H9 (cell line): ENCODE measurements at regions not wholly inside any gene's neighbourhood (a gene's known extent, or its start where the extent isn't known, plus 50 kb on each side); places are given as distances from the start of the nearest gene placed in this dataset.
"Not testable (repeated sequence)": the region's sequence is repeated elsewhere in the genome, so short reads cannot be mapped to it uniquely, and the experiment has no call there.

Experiments
- DNase-seq: peaks from one replicate; pipeline ENCODE4 v3.0.0-alpha.2; 2017
- H2AFZ ChIP-seq: one replicate; pipeline ENCODE4 v1.6.1; 2013; ENCODE audit warnings: mild to moderate bottlenecking, low read length, control low read depth, moderate library complexity
- H2AK5ac ChIP-seq: 2 replicates; pipeline ENCODE4 v1.6.1; 2013; ENCODE audit warnings: low read length, control low read depth, mixed read lengths; ENCODE audit not compliant: insufficient read length
- H2BK120ac ChIP-seq: one replicate; pipeline ENCODE4 v1.6.1; 2013; ENCODE audit warnings: low read depth, mild to moderate bottlenecking, low read length, control low read depth, inconsistent platforms; ENCODE audit not compliant: poor library complexity, severe bottlenecking
- H2BK12ac ChIP-seq: 2 replicates; pipeline ENCODE4 v1.6.1; 2013; ENCODE audit warnings: low read length, control low read depth, mixed read lengths, low read depth; ENCODE audit not compliant: insufficient read length
- H2BK15ac ChIP-seq: 2 replicates; pipeline ENCODE4 v1.6.1; 2013; ENCODE audit warnings: low read depth, low read length, control low read depth
- H2BK20ac ChIP-seq: one replicate; pipeline ENCODE4 v1.6.1; 2013; ENCODE audit warnings: low read depth, mild to moderate bottlenecking, low read length, control low read depth, inconsistent platforms; ENCODE audit not compliant: poor library complexity, severe bottlenecking
- H2BK5ac ChIP-seq: 2 replicates; pipeline ENCODE4 v1.6.1; 2013; ENCODE audit warnings: low read length, control low read depth, mixed read lengths; ENCODE audit not compliant: insufficient read length
- H3K14ac ChIP-seq: 2 replicates; pipeline ENCODE4 v1.6.1; 2013; ENCODE audit warnings: low read length, control low read depth; ENCODE audit not compliant: insufficient read depth
- H3K18ac ChIP-seq: 2 replicates; pipeline ENCODE4 v1.6.1; 2013; ENCODE audit warnings: low read depth, mild to moderate bottlenecking, mixed read lengths, low read length, control low read depth; ENCODE audit not compliant: insufficient read length
- H3K23ac ChIP-seq: 2 replicates; pipeline ENCODE4 v1.6.1; 2013; ENCODE audit warnings: low read length, control low read depth, mixed read lengths, low read depth; ENCODE audit not compliant: insufficient read length
- H3K23me2 ChIP-seq: 2 replicates; pipeline ENCODE4 v1.6.1; 2013; ENCODE audit warnings: low read depth, mild to moderate bottlenecking, mixed read lengths, low read length, control low read depth; ENCODE audit not compliant: insufficient read length, poor library complexity, severe bottlenecking
- H3K27ac ChIP-seq: 2 replicates; pipeline ENCODE4 v1.5.1; 2013; ENCODE audit warnings: low read length, control low read depth, mixed read lengths, low read depth; ENCODE audit not compliant: insufficient read length
- H3K27me3 ChIP-seq: 2 replicates; pipeline ENCODE4 v1.6.1; 2013; ENCODE audit warnings: low read length, control low read depth, inconsistent platforms; ENCODE audit not compliant: insufficient read depth
- H3K4ac ChIP-seq: 2 replicates; pipeline ENCODE4 v1.6.1; 2013; ENCODE audit warnings: low read depth, mild to moderate bottlenecking, control low read depth, inconsistent platforms, low read length, moderate library complexity
- H3K4me1 ChIP-seq: 2 replicates; pipeline ENCODE4 v1.6.1; 2013; ENCODE audit warnings: low read length, control low read depth, inconsistent platforms; ENCODE audit not compliant: insufficient read depth
- H3K4me2 ChIP-seq: 2 replicates; pipeline ENCODE4 v1.6.1; 2013; ENCODE audit warnings: low read length, control low read depth, mixed read lengths; ENCODE audit not compliant: insufficient read length, insufficient read depth
- H3K56ac ChIP-seq: 2 replicates; pipeline ENCODE4 v1.6.1; 2013; ENCODE audit warnings: low read depth, mild to moderate bottlenecking, mixed read lengths, low read length, control low read depth; ENCODE audit not compliant: insufficient read length
- H3K79me1 ChIP-seq: 2 replicates; pipeline ENCODE4 v1.6.1; 2013; ENCODE audit warnings: low read depth, mild to moderate bottlenecking, moderate library complexity, low read length, control low read depth, inconsistent platforms; ENCODE audit not compliant: insufficient read depth, poor library complexity, severe bottlenecking
- H3K79me2 ChIP-seq: 2 replicates; pipeline ENCODE4 v1.6.1; 2013; ENCODE audit warnings: low read length, control low read depth, inconsistent platforms; ENCODE audit not compliant: insufficient read depth
- H3K9ac ChIP-seq: 2 replicates; pipeline ENCODE4 v1.6.1; 2013; ENCODE audit warnings: low read length, control low read depth, mixed read lengths; ENCODE audit not compliant: insufficient read length; ENCODE audit errors: extremely low read depth
- H3K9me3 ChIP-seq: one replicate; pipeline ENCODE4 v1.6.1; 2013; ENCODE audit warnings: low read depth, low read length, inconsistent platforms; ENCODE audit not compliant: control insufficient read depth
- H3T11ph ChIP-seq: one replicate; pipeline ENCODE4 v1.6.1; 2013; ENCODE audit warnings: mild to moderate bottlenecking, low read length, control low read depth, inconsistent platforms
- H4K20me1 ChIP-seq: one replicate; pipeline ENCODE4 v1.6.1; 2013; ENCODE audit not compliant: control insufficient read depth, insufficient read length, insufficient read depth
- H4K5ac ChIP-seq: 2 replicates; pipeline ENCODE4 v1.6.1; 2013; ENCODE audit warnings: low read depth, mild to moderate bottlenecking, mixed read lengths, low read length, control low read depth; ENCODE audit not compliant: insufficient read length
- H4K8ac ChIP-seq: replicated peaks from 2 replicates; pipeline ENCODE4 v1.6.1; 2013; ENCODE audit warnings: low read length, control low read depth, mixed read lengths, low read depth; ENCODE audit not compliant: insufficient read length
- H4K91ac ChIP-seq: 2 replicates; pipeline ENCODE4 v1.6.1; 2013; ENCODE audit warnings: low read depth, mild to moderate bottlenecking, moderate library complexity, mixed read lengths, low read length, control low read depth; ENCODE audit not compliant: insufficient read length
- H3K27ac Mint-ChIP-seq, 3 experiments: 2 replicates in 2 of 3; 3 replicates in 1 of 3; pipeline ENCODE4 v1.8.0; 2020 to 2021; ENCODE audit warnings: mixed read lengths in 3 of 3, mild to moderate bottlenecking in 1 of 3, moderate library complexity in 1 of 3
- H3K27me3 Mint-ChIP-seq: 2 replicates; pipeline ENCODE4 v1.8.0; 2021; ENCODE audit warnings: low read depth, mild to moderate bottlenecking, moderate library complexity, mixed read lengths
- H3K36me3 Mint-ChIP-seq, 3 experiments: 2 replicates in 2 of 3; 3 replicates in 1 of 3; pipeline ENCODE4 v1.8.0; 2020 to 2021; ENCODE audit warnings: low read depth in 3 of 3, mixed read lengths in 3 of 3; ENCODE audit not compliant: insufficient read depth in 1 of 3
- H3K4me1 Mint-ChIP-seq, 2 experiments: 2 replicates each; pipeline ENCODE4 v1.8.0; 2020; ENCODE audit warnings: mixed read lengths in 2 of 2
- H3K4me3 Mint-ChIP-seq, 2 experiments: 2 replicates in 1 of 2; 3 replicates in 1 of 2; pipeline ENCODE4 v1.8.0; 2020 to 2021; ENCODE audit warnings: mild to moderate bottlenecking in 2 of 2, mixed read lengths in 2 of 2, moderate library complexity in 1 of 2
- H3K9me3 Mint-ChIP-seq, 2 experiments: 2 replicates in 1 of 2; 3 replicates in 1 of 2; pipeline ENCODE4 v1.8.0; 2020; ENCODE audit warnings: mild to moderate bottlenecking in 2 of 2, mixed read lengths in 2 of 2, moderate library complexity in 1 of 2
- WGBS: extraction: QIAGEN DNeasy Blood & Tissue Kit; methylation state at CpG from one replicate; pipeline ENCODE4 v1.1.7; 2013; ENCODE audit warnings: missing lambda C conversion rate, low lambda C conversion rate, mixed read lengths; ENCODE audit not compliant: insufficient read length; ENCODE audit errors: extremely low coverage; 5-methylcytosine and 5-hydroxymethylcytosine counted together
- TF ChIP-seq, protein P1 (sequence below): fragments of 200-600 bp; sonication (generic); conservative IDR thresholded peaks from 3 replicates; pipeline ENCODE4 v1.8.0; 2021; ENCODE audit warnings: antibody characterized with exemption, mild to moderate bottlenecking

DNA sequence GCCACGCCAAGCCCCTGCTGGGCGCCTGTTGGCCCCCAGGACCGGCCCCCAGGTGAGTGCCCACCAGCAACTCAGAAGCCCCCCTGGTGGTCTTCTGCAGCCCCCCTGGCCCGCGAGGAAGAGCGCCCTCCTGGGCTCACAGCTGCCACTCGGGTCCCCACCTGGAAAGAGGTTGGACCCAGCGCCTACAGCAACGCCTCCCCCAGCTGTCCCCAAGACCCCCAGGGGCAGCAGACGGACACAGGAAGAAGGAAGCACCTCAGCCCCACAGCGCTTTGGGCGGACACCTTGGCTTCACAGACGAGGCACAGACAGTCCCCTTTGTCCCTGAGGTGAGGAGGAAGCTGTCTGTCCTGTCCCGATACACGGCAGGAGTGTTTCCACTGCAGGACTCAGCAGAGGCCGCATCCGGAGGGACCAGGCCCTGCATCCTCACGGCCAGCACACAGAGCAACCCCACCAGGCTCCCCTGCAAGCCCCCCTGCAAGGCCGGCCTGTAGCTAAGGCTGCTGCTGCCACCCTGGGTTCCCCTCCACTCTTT is 115.6 kb upstream of the NKX1-1 start:
- H3K4ac ChIP-seq: no peak overlapping the region
- Mint-ChIP-seq H3K9me3 (peaks cover 4 to 15% of the 10 kb centered on the region in 2 experiments; a peak in 4 of 5 replicates), H3K27ac (no peak overlapping the region), H3K27me3 (peaks cover 60% of the 10 kb centered on the region), H3K4me3 (no peak overlapping the region), H3K36me3 (no peaks in the 10 kb centered on the region), H3K4me1 (peaks cover 2 to 6% of the 10 kb centered on the region in 2 experiments; a peak in 1 of 4 replicates)
- H3K56ac ChIP-seq: no peak overlapping the region
- H3K79me2 ChIP-seq: no peaks in the 10 kb centered on the region
- no peak overlapping the region for H3K4me2 ChIP-seq
- H3K18ac ChIP-seq: no peak overlapping the region
- peaks cover 3% of the 10 kb centered on the region for H3K23me2 ChIP-seq
- no peak overlapping the region for H2BK5ac ChIP-seq
- H3K14ac ChIP-seq: no peak overlapping the region
- no peak overlapping the region for H2AK5ac ChIP-seq
- H4K5ac ChIP-seq: no peak overlapping the region
- no peak overlapping the region for H4K91ac ChIP-seq
- no peak overlapping the region for H2BK12ac ChIP-seq
- H3K23ac ChIP-seq: no peak overlapping the region
- H3T11ph ChIP-seq: no peak overlapping the region
- no peak overlapping the region for H3K9ac ChIP-seq
- no CpG with 5 or more reads among the region's 19 CpGs for WGBS
- H4K20me1 ChIP-seq: no peaks in the 10 kb centered on the region
- no peak overlapping the region for H2AFZ ChIP-seq
- no peak overlapping the region for H2BK15ac ChIP-seq
- H3K4me1 ChIP-seq: no peaks in the 10 kb centered on the region
- no peaks in the 10 kb centered on the region for H3K9me3 ChIP-seq
- H3K27ac ChIP-seq: no peak overlapping the region
- H4K8ac ChIP-seq: no peak overlapping the region
- no peaks in the 10 kb centered on the region; the same call in 1 of the 2 replicates for H3K27me3 ChIP-seq
- TF ChIP-seq, protein P1, sequence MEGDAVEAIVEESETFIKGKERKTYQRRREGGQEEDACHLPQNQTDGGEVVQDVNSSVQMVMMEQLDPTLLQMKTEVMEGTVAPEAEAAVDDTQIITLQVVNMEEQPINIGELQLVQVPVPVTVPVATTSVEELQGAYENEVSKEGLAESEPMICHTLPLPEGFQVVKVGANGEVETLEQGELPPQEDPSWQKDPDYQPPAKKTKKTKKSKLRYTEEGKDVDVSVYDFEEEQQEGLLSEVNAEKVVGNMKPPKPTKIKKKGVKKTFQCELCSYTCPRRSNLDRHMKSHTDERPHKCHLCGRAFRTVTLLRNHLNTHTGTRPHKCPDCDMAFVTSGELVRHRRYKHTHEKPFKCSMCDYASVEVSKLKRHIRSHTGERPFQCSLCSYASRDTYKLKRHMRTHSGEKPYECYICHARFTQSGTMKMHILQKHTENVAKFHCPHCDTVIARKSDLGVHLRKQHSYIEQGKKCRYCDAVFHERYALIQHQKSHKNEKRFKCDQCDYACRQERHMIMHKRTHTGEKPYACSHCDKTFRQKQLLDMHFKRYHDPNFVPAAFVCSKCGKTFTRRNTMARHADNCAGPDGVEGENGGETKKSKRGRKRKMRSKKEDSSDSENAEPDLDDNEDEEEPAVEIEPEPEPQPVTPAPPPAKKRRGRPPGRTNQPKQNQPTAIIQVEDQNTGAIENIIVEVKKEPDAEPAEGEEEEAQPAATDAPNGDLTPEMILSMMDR: no peak
- H2BK120ac ChIP-seq: no peak overlapping the region
- no peak overlapping the region for H2BK20ac ChIP-seq
- DNase-seq: no peak
- no peaks in the 10 kb centered on the region for H3K79me1 ChIP-seq

DNA sequence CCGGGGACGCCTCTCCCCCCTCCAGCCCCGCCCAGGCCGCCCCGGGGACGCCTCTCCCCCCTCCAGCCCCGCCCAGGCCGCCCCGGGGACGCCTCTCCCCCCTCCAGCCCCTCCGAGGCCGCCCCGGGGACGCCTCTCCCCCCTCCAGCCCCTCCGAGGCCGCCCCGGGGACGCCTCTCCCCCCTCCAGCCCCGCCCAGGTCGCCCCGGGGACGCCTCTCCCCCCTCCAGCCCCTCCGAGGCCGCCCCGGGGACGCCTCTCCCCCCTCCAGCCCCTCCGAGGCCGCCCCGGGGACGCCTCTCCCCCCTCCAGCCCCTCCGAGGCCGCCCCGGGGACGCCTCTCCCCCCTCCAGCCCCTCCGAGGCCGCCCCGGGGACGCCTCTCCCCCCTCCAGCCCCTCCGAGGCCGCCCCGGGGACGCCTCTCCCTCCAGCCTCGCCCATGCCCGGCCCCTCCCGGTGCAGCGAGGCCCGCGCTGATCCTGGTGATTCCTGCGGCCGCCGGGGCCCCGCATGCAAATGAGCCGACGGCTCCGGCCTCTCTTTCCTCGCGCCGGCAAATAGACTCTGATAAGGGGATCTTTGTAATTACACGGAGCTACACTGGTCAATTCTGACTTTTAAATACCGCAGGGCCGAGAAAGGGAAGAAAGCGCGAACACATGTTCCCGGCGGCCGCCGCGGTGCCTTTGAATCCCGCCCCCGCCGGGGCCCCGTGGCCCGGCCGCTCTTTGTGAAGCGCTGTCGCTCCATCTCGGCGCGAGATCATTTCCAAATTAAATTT is 114.7 kb upstream of the NKX1-1 start:
- not testable (repeated sequence) for H3K23me2 ChIP-seq, H3K27ac ChIP-seq, H3K36me3 Mint-ChIP-seq, H2AK5ac ChIP-seq, H2BK20ac ChIP-seq, H2BK5ac ChIP-seq, H2BK120ac ChIP-seq, H3K4me1 Mint-ChIP-seq, H2BK12ac ChIP-seq, H3K14ac ChIP-seq, H3K9me3 ChIP-seq, H3K18ac ChIP-seq, H4K5ac ChIP-seq, H3K4ac ChIP-seq, H4K8ac ChIP-seq, H2AFZ ChIP-seq, H4K20me1 ChIP-seq, DNase-seq, H3K9ac ChIP-seq, H3T11ph ChIP-seq, H3K27me3 ChIP-seq, H3K27ac Mint-ChIP-seq, H3K79me1 ChIP-seq, H2BK15ac ChIP-seq, H3K79me2 ChIP-seq, H3K4me1 ChIP-seq, H4K91ac ChIP-seq, H3K23ac ChIP-seq, H3K56ac ChIP-seq
- WGBS: no CpG with 5 or more reads among the region's 79 CpGs
- H3K4me2 ChIP-seq: peak overlapping the region; percentile 29
- peaks cover 4 to 15% of the 10 kb centered on the region in 2 experiments; a peak in 4 of 5 replicates for H3K9me3 Mint-ChIP-seq
- peak overlapping the region; percentile 53 to 68 for H3K4me3 Mint-ChIP-seq
- H3K27me3 Mint-ChIP-seq: peaks cover 61% of the 10 kb centered on the region
